Sigmoid colon (tissue), 4 donors: ENCODE measurements at regions not wholly inside any gene's neighbourhood (a gene's known extent, or its start where the extent isn't known, plus 50 kb on each side); places are given as distances from the start of the nearest gene placed in this dataset.

Experiments
- EP300 ChIP-seq, 4 donors: sonication (generic); formaldehyde crosslinking; IDR thresholded peaks; one replicate each; pipeline ENCODE4 v1.6.1; 2017; ENCODE audit warnings: antibody characterized with exemption in 4 of 4
- POLR2A ChIP-seq, 2 donors: fragments of 450-650 bp; IDR thresholded peaks; one replicate each; pipeline ENCODE4 v1.6.1; 2016; ENCODE audit warnings: antibody characterized with exemption in 2 of 2, mild to moderate bottlenecking in 2 of 2, moderate library complexity in 2 of 2
- TF ChIP-seq, protein P1 (sequence below), 4 experiments: fragments of 450-650 bp in 3 of 4; fragments of 200-600 bp in 1 of 4; IDR thresholded peaks; one replicate each; pipeline ENCODE4 v1.5.1; 2016 to 2019; ENCODE audit warnings: antibody characterized with exemption in 4 of 4, mild to moderate bottlenecking in 3 of 4, moderate library complexity in 2 of 4

DNA sequence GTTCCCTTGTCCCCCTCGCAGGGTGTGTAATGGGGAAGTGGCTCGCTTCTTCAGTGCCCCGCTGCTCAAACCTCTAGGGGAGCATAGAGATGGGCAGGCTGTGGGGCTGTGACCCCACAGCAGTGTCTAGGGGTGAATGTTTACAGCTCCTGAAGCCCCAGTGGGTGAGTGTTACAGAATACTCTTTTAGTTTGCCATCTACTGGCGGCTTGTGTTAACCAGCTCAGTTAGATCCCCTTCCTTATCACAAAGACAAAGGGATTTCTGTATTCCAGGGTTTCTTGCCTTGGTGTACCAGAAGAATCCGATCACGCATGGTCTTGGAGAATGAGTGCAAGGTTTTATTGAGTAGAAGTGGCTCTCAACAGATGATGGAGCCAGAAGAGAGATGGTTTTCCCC is 108.1 kb upstream of the IQCM start:
- TF ChIP-seq, protein P1, sequence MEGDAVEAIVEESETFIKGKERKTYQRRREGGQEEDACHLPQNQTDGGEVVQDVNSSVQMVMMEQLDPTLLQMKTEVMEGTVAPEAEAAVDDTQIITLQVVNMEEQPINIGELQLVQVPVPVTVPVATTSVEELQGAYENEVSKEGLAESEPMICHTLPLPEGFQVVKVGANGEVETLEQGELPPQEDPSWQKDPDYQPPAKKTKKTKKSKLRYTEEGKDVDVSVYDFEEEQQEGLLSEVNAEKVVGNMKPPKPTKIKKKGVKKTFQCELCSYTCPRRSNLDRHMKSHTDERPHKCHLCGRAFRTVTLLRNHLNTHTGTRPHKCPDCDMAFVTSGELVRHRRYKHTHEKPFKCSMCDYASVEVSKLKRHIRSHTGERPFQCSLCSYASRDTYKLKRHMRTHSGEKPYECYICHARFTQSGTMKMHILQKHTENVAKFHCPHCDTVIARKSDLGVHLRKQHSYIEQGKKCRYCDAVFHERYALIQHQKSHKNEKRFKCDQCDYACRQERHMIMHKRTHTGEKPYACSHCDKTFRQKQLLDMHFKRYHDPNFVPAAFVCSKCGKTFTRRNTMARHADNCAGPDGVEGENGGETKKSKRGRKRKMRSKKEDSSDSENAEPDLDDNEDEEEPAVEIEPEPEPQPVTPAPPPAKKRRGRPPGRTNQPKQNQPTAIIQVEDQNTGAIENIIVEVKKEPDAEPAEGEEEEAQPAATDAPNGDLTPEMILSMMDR (IDR thresholded peaks at IDR 0.05), result no peak
- no peak for TF ChIP-seq POLR2A (IDR thresholded peaks at IDR 0.05)
- no peak for TF ChIP-seq EP300 (IDR thresholded peaks at IDR 0.05)
